ENCODE measurements at regions not wholly inside any gene's neighbourhood (a gene's known extent, or its start where the extent isn't known, plus 50 kb on each side); places are given as distances from the start of the nearest gene placed in this dataset.

GRCh38 chr15:67892559-67893377 is 52.9 kb upstream of the RNU6-1 start:
- TF ChIP-seq CTCF (IDR thresholded peaks at IDR 0.05; ENCODE audit: insufficient read depth, low read length): no peak
- peak; percentile 85 for DNase-seq (ENCODE audit: low read depth)
- no peak overlapping the region for H3K4me3 ChIP-seq (ENCODE audit: low read depth, low read length)

GRCh38 chr15:67895237-67895636 is 55.4 kb upstream of the RNU6-1 start:
- DNase-seq (ENCODE audit: low read depth): no peak
- H3K4me3 ChIP-seq (ENCODE audit: low read depth, low read length): no peak overlapping the region
- no peak for TF ChIP-seq CTCF (IDR thresholded peaks at IDR 0.05; ENCODE audit: insufficient read depth, low read length)

- no peak overlapping the region for H3K4me3 ChIP-seq (ENCODE audit: low read depth, low read length)
- DNase-seq (ENCODE audit: low read depth): no peak
- no peak for TF ChIP-seq CTCF (IDR thresholded peaks at IDR 0.05; ENCODE audit: insufficient read depth, low read length)
These were observed 57.9 kb upstream of the RNU6-1 start for GRCh38 chr15:67897646-67898339.

- no peak for TF ChIP-seq CTCF (IDR thresholded peaks at IDR 0.05; ENCODE audit: insufficient read depth, low read length)
- no peak overlapping the region for H3K4me3 ChIP-seq (ENCODE audit: low read depth, low read length)
- DNase-seq (ENCODE audit: low read depth): no peak
These were observed 59.9 kb upstream of the RNU6-1 start for GRCh38 chr15:67899596-67900283.

- TF ChIP-seq CTCF (IDR thresholded peaks at IDR 0.05; ENCODE audit: insufficient read depth, low read length): no peak
- DNase-seq (ENCODE audit: low read depth): no peak
- no peak overlapping the region for H3K4me3 ChIP-seq (ENCODE audit: low read depth, low read length)
These were observed 60.8 kb upstream of the RNU6-1 start for GRCh38 chr15:67900621-67901147.

GRCh38 chr15:67901922-67902321 is 62.1 kb upstream of the RNU6-1 start:
- DNase-seq (ENCODE audit: low read depth): no peak
- TF ChIP-seq CTCF (IDR thresholded peaks at IDR 0.05; ENCODE audit: insufficient read depth, low read length): no peak
- H3K4me3 ChIP-seq (ENCODE audit: low read depth, low read length): no peak overlapping the region
